ENCODE measurements at regions not wholly inside any gene's neighbourhood (a gene's known extent, or its start where the extent isn't known, plus 50 kb on each side); places are given as distances from the start of the nearest gene placed in this dataset.

DNA sequence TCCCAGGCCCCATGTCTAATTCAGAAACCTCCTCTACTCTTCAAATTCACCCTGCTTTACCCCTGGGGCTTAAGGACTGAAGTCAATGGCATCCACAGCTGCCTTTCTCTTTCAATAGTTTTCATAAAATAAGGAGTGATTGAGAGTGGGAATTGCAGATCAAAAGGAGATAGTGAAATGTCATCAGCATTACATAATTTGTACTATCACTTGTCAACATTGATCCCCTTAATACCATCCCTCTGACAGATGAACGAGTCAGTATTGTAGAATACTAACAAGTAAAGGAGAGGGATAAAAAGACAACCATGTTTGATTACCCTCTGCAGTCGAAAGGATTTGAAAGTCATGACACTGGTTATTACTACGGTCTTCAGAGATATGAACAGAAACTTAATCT is 212.4 kb downstream of the TMEM114 start:
- H3K27me3 Mint-ChIP-seq (ENCODE audit: insufficient read depth, low read depth, poor library complexity) = no peaks in the 10 kb centered on the region
- H3F3A ChIP-seq (replicated peaks; ENCODE audit: low read depth) = no peaks in the 10 kb centered on the region
- no peak for TF ChIP-seq POLR2AphosphoS5 (IDR thresholded peaks at IDR 0.05; ENCODE audit: low read depth)
- TF ChIP-seq, protein P1, sequence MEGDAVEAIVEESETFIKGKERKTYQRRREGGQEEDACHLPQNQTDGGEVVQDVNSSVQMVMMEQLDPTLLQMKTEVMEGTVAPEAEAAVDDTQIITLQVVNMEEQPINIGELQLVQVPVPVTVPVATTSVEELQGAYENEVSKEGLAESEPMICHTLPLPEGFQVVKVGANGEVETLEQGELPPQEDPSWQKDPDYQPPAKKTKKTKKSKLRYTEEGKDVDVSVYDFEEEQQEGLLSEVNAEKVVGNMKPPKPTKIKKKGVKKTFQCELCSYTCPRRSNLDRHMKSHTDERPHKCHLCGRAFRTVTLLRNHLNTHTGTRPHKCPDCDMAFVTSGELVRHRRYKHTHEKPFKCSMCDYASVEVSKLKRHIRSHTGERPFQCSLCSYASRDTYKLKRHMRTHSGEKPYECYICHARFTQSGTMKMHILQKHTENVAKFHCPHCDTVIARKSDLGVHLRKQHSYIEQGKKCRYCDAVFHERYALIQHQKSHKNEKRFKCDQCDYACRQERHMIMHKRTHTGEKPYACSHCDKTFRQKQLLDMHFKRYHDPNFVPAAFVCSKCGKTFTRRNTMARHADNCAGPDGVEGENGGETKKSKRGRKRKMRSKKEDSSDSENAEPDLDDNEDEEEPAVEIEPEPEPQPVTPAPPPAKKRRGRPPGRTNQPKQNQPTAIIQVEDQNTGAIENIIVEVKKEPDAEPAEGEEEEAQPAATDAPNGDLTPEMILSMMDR (conservative IDR thresholded peaks at IDR 0.05; ENCODE audit: low read depth in 2 of 2) = no peak
- no peak for TF ChIP-seq STAT1 (IDR thresholded peaks at IDR 0.05; ENCODE audit: unreplicated experiment)
- TF ChIP-seq ZNF114 (CRISPR knock-in tag; IDR thresholded peaks at IDR 0.05) = no peak
- no peak for TF ChIP-seq ZNF462 (CRISPR knock-in tag; IDR thresholded peaks at IDR 0.05)
- no peak for TF ChIP-seq NANOG (IDR thresholded peaks at IDR 0.05; ENCODE audit: borderline replicate concordance)
- no peak for TF ChIP-seq EZH2phosphoT487 (IDR thresholded peaks at IDR 0.05; ENCODE audit: unreplicated experiment)
- no peak for TF ChIP-seq EZH2 (IDR thresholded peaks at IDR 0.05; ENCODE audit: low read depth, unreplicated experiment)
- no peak for TF ChIP-seq JUNB (IDR thresholded peaks at IDR 0.05; ENCODE audit: unreplicated experiment)
- no peak for TF ChIP-seq ZNF331 (CRISPR knock-in tag; IDR thresholded peaks at IDR 0.05; ENCODE audit: low read depth)
- H3K27ac Mint-ChIP-seq = no peak overlapping the region
- H3K27me3 ChIP-seq (ENCODE audit: insufficient read depth) = no peaks in the 10 kb centered on the region
- H3K79me2 ChIP-seq (replicated peaks; ENCODE audit: insufficient read depth) = no peaks in the 10 kb centered on the region
- H3K9me2 ChIP-seq (ENCODE audit: insufficient read depth) = peaks cover 3% of the 10 kb centered on the region; the same call in 1 of the 2 replicates
- H4K20me1 ChIP-seq (replicated peaks; ENCODE audit: insufficient read depth) = no peaks in the 10 kb centered on the region
- no peak for ATAC-seq
- H3K36me3 ChIP-seq (ENCODE audit: insufficient read depth) = no peaks in the 10 kb centered on the region
- peaks cover 4% of the 10 kb centered on the region; the same call in 2 of the 3 replicates for H3K4me1 Mint-ChIP-seq
- no peak overlapping the region for H3K27ac ChIP-seq (ENCODE audit: low read depth)
- H3K4me3 ChIP-seq = no peak overlapping the region
- H3K4me1 ChIP-seq (ENCODE audit: insufficient read depth) = no peaks in the 10 kb centered on the region
- H3K4me3 Mint-ChIP-seq = no peak overlapping the region
- no peak overlapping the region for H2AFZ ChIP-seq
- no peak overlapping the region for H3K4me2 ChIP-seq
- no peaks in the 10 kb centered on the region for H3K36me3 Mint-ChIP-seq (ENCODE audit: low read depth)
- DNase-seq (ENCODE audit: low spot score) = no peak
- no peaks in the 10 kb centered on the region; the same call in 1 of the 3 replicates for H3K9me3 Mint-ChIP-seq

Measured in GM23338 (cell line).